ENCODE measurements at regions not wholly inside any gene's neighbourhood (a gene's known extent, or its start where the extent isn't known, plus 50 kb on each side); places are given as distances from the start of the nearest gene placed in this dataset.

GRCh38 chr1:29831500-29832117, 595.3 kb downstream of the PTPRU start:
- ChIA-PET RAD21 (ENCODE audit: low non-redundant PET in 1 of 2, low total read pairs in 2 of 2, uncharacterized antibody in 2 of 2, unreplicated experiment in 2 of 2) (no interaction called here), POLR2A (no interaction called here), CTCF (no interaction called here)
- Histone ChIP-seq H2AFZ (ENCODE audit: low read depth, low read length, poor library complexity, severe bottlenecking) (no peak overlapping the region), H3K9ac (ENCODE audit: low read length) (no peak overlapping the region), H3K27me3 (ENCODE audit: insufficient read depth, low read length) (peaks cover 23% of the 10 kb centered on the region; the same call in 1 of the 2 replicates), H3K4me3 (replicated peaks in 1 of 2; ENCODE audit: low read depth in 1 of 2, low read length in 2 of 2) (no peak overlapping the region), H3K9me2 (ENCODE audit: insufficient read depth) (no peaks in the 10 kb centered on the region), H3K9me3 (ENCODE audit: control insufficient read depth in 1 of 2, insufficient read depth in 1 of 2, low read depth in 1 of 2, low read length in 2 of 2) (no peaks in the 10 kb centered on the region), H3K4me1 (ENCODE audit: control insufficient read depth in 1 of 2, insufficient read depth in 2 of 2, low read length in 2 of 2) (no peaks in the 10 kb centered on the region), H4K20me1 (ENCODE audit: insufficient read depth) (no peaks in the 10 kb centered on the region), H3K4me2 (ENCODE audit: low read length) (no peak overlapping the region), H3K36me3 (ENCODE audit: control insufficient read depth in 1 of 2, insufficient read depth in 2 of 2, low read length in 2 of 2) (no peaks in the 10 kb centered on the region), H3K27ac (ENCODE audit: low read depth, low read length) (no peak overlapping the region), H3K79me2 (ENCODE audit: insufficient read depth, low read length) (no peaks in the 10 kb centered on the region)
- TF ChIP-seq ELF1 (IDR thresholded peaks at IDR 0.05; ENCODE audit: borderline replicate concordance, low read depth) (no peak), POLR2A (IDR thresholded peaks at IDR 0.05; ENCODE audit: borderline replicate concordance, extremely low read depth, insufficient read depth, insufficient read length) (no peak), POLR2AphosphoS5 (IDR thresholded peaks at IDR 0.05; ENCODE audit: low read depth, low read length) (no peak), SRF (IDR thresholded peaks at IDR 0.05; ENCODE audit: low read depth) (no peak), CEBPB (IDR thresholded peaks at IDR 0.05; ENCODE audit: low read depth) (no peak), REST (IDR thresholded peaks at IDR 0.05; ENCODE audit: low read depth) (no peak), ZBTB33 (IDR thresholded peaks at IDR 0.05; ENCODE audit: extremely low read depth, insufficient replicate concordance, low read length) (no peak), TCF7L2 (IDR thresholded peaks at IDR 0.05; ENCODE audit: borderline replicate concordance, extremely low read depth, insufficient read depth, insufficient read length) (no peak), EZH2phosphoT487 (IDR thresholded peaks at IDR 0.05; ENCODE audit: borderline replicate concordance) (no peak), JUND (IDR thresholded peaks at IDR 0.05) (no peak), EZH2 (IDR thresholded peaks at IDR 0.05) (no peak), MAX (IDR thresholded peaks at IDR 0.05) (no peak), EGR1 (IDR thresholded peaks at IDR 0.05; ENCODE audit: low read depth) (no peak), SIN3A (IDR thresholded peaks at IDR 0.05; ENCODE audit: low read depth) (no peak), FOSL1 (IDR thresholded peaks at IDR 0.05; ENCODE audit: low read depth) (no peak), CBX3 (IDR thresholded peaks at IDR 0.05; ENCODE audit: low read depth) (no peak)
- intact Hi-C loops (cut with micrococcal nuclease) = no loop called here
- ATAC-seq = no peak
- no TSS peak for BruUV-seq (replicated peaks)
- DNase-seq (ENCODE audit: low read depth, low spot score) = no peak

Measured in HCT116 (cell line).